Prostate gland (tissue), 2 donors: ENCODE measurements at regions not wholly inside any gene's neighbourhood (a gene's known extent, or its start where the extent isn't known, plus 50 kb on each side); places are given as distances from the start of the nearest gene placed in this dataset.

Experiments used
- DNase-seq: peaks from one replicate; pipeline ENCODE4 v3.0.0-alpha.2; 2019; ENCODE audit warnings: low spot score
- H3K27ac ChIP-seq, 2 donors: fragments of 200-600 bp; sonication (generic); 2 replicates each; pipeline ENCODE4 v1.5.1; 2017 to 2019
- H3K27me3 ChIP-seq: fragments of 200-600 bp; sonication (generic); replicated peaks from 2 replicates; pipeline ENCODE4 v1.5.1; 2019; ENCODE audit not compliant: insufficient read depth
- H3K36me3 ChIP-seq, 2 donors: fragments of 200-600 bp; sonication (generic); 1 replicate in 1 of 2; 2 replicates in 1 of 2; pipeline versions ENCODE4 v1.5.1 to v1.8.1; 2017 to 2019
- H3K4me1 ChIP-seq: fragments of 200-600 bp; sonication (generic); replicated peaks from 2 replicates; pipeline ENCODE4 v1.5.1; 2019
- H3K4me3 ChIP-seq, 2 donors: fragments of 200-600 bp; sonication (generic); 2 replicates each; pipeline ENCODE4 v1.5.1; 2017 to 2019
- H3K9me3 ChIP-seq: fragments of 200-600 bp; sonication (generic); 2 replicates; pipeline ENCODE4 v1.5.1; 2017
- POLR2A ChIP-seq: fragments of 450-650 bp; IDR thresholded peaks from one replicate; pipeline ENCODE4 v1.6.1; 2016; ENCODE audit warnings: antibody characterized with exemption, mild to moderate bottlenecking
- POLR2AphosphoS5 ChIP-seq: sonication (generic); formaldehyde crosslinking; IDR thresholded peaks from one replicate; pipeline ENCODE4 v1.6.1; 2017; ENCODE audit warnings: antibody characterized with exemption
- WGBS: methylation state at CpG from one replicate; pipeline ENCODE4 v1.1.5; 2018; 5-methylcytosine and 5-hydroxymethylcytosine counted together
- intact Hi-C: fragments of 100-400 bp; cut with DNase I; formaldehyde crosslinking; loops from one replicate; pipeline ENCODE4 v1.14.2; 2022
- TF ChIP-seq, protein P1 (sequence below), 4 experiments: fragments of 200-600 bp in 2 of 4; fragments of 450-650 bp in 2 of 4; sonication (generic) in 2 of 4; IDR thresholded peaks; 1 replicate in 3 of 4; 2 replicates in 1 of 4; pipeline ENCODE4 v1.5.1; 2016 to 2019; ENCODE audit warnings: antibody characterized with exemption in 4 of 4, mild to moderate bottlenecking in 2 of 4, moderate library complexity in 2 of 4

DNA sequence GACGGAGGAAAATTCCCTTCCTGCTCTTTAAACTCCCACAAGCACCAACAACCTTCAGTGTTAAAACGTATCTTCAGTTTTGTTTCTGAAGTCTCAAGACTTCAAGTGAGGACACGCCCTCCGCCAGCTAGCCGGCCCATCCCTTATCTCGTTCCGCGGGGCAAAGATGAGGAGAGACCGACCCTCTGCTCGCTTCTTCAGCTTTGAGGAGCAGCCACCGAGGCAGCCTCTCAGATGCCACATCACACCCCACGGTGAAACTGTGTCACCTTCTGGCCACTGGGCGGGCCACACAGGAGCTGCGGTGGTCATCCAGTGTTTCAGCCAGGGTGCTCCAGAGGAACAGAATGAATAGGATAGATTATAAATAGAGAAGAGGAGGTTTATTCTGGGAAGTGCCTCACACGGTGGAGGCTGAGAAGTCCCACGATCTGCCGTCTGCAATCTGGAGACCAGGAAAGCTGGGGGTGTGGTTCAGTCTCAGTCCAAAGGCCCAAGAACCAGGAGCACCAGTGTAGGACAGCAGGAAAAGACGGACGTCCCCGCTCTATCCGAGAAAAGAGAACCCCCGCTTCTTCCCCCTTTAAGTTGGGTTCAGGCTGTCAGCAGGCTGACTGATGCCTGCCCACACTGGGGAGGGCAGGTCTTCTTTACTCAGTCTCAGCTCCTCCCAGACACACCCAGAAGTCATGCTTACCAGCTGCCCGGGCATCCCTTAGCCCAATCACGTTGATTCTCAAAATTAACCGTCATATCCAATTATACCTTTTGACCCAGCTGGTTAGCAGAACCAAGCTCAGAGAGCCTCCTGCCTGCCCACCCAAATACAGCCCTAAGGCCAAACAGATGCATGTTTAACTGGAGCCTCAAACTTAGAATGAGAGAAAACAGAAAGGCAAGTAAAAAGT is 399.7 kb upstream of the ID2 start:
- intact Hi-C loops = no loop called here
- no peak for DNase-seq
- TF ChIP-seq POLR2AphosphoS5 (no peak), POLR2A (no peak)
- TF ChIP-seq, protein P1, sequence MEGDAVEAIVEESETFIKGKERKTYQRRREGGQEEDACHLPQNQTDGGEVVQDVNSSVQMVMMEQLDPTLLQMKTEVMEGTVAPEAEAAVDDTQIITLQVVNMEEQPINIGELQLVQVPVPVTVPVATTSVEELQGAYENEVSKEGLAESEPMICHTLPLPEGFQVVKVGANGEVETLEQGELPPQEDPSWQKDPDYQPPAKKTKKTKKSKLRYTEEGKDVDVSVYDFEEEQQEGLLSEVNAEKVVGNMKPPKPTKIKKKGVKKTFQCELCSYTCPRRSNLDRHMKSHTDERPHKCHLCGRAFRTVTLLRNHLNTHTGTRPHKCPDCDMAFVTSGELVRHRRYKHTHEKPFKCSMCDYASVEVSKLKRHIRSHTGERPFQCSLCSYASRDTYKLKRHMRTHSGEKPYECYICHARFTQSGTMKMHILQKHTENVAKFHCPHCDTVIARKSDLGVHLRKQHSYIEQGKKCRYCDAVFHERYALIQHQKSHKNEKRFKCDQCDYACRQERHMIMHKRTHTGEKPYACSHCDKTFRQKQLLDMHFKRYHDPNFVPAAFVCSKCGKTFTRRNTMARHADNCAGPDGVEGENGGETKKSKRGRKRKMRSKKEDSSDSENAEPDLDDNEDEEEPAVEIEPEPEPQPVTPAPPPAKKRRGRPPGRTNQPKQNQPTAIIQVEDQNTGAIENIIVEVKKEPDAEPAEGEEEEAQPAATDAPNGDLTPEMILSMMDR (IDR thresholded peaks at IDR 0.05) = no peak
- Histone ChIP-seq H3K27ac (no peak overlapping the region), H3K4me3 (no peak overlapping the region), H3K27me3 (no peaks in the 10 kb centered on the region), H3K9me3 (no peaks in the 10 kb centered on the region), H3K4me1 (no peaks in the 10 kb centered on the region), H3K36me3 (no peaks in the 10 kb centered on the region)
- 86% methylated on average over 25 of the region's 25 CpGs for WGBS

DNA sequence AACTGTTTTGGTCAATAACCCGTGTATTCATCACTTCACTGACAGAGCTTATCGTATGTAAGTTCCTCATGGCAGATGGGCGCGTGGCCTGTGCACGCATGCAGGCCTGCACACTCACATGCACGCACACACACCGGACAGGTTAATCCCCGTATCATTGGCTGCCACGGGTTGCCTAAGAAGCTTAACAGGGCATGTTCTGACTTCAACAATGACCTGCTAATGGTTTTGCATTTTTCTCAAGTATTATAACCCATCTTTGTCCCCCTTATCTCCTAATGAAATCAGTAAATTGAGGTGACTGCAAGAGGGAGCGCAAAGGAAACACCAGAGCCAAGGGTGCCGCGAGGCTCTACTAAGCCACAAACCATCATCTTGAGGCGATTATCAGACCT is 399.0 kb upstream of the ID2 start:
- Histone ChIP-seq H3K4me3 (no peak overlapping the region), H3K27me3 (no peaks in the 10 kb centered on the region), H3K4me1 (no peaks in the 10 kb centered on the region), H3K9me3 (no peaks in the 10 kb centered on the region), H3K36me3 (no peaks in the 10 kb centered on the region), H3K27ac (no peak overlapping the region)
- intact Hi-C loops = no loop called here
- TF ChIP-seq POLR2A (no peak), POLR2AphosphoS5 (no peak)
- TF ChIP-seq, protein P1 (IDR thresholded peaks at IDR 0.05) = no peak
- DNase-seq = no peak
- WGBS = 88% methylated on average over 13 of the region's 13 CpGs

DNA sequence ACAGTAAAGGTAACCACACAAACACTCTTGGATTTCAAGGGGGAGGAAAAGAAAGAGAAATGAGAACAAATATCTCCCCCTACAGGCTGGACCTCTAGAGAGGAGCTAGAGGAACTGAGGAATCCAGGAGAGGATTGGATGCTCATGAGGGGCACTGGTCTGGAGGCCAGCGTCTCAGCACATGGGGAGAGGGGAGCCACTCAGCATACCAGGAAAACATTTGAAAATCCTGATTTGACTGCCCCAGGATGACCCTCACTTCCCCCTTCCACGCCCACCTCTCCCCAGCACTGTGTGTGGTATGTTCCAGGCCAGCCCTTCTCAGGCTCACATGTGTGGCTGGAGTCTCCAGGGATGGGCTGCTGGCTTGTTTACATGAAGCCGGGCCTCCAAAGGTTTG is 396.8 kb upstream of the ID2 start:
- WGBS = 80% methylated on average over 3 of the region's 3 CpGs
- H3K27ac ChIP-seq = no peak overlapping the region
- no peaks in the 10 kb centered on the region for H3K27me3 ChIP-seq
- DNase-seq = no peak
- no peak for TF ChIP-seq POLR2A
- TF ChIP-seq POLR2AphosphoS5 = no peak
- TF ChIP-seq, protein P1 (IDR thresholded peaks at IDR 0.05) = no peak
- H3K4me1 ChIP-seq = no peaks in the 10 kb centered on the region
- no peaks in the 10 kb centered on the region for H3K36me3 ChIP-seq
- intact Hi-C loops = no loop called here
- H3K9me3 ChIP-seq = no peaks in the 10 kb centered on the region
- H3K4me3 ChIP-seq = no peak overlapping the region

DNA sequence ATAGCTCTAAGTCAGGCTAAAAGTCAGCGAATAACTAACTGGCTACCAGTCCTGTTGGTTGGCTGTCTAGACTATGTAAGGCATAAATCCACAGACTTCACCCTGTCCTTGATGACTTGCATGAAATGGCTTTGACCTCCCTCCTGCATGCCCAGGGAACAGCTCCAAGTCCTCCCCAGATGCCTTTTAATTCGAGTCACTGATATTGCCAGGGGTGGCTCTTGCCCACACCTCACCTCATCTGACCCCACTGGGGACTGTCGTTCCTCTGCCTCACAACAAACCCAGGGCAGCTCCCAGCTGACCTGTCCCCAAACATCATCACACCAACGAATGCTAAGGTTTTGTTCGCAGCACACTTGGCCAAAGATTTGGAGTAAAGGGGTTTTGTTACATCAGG is 396.0 kb upstream of the ID2 start:
- H3K4me1 ChIP-seq = no peaks in the 10 kb centered on the region
- intact Hi-C loops = no loop called here
- DNase-seq = no peak
- no peaks in the 10 kb centered on the region for H3K9me3 ChIP-seq
- H3K4me3 ChIP-seq = no peak overlapping the region
- no peaks in the 10 kb centered on the region for H3K36me3 ChIP-seq
- no peak overlapping the region for H3K27ac ChIP-seq
- 73% methylated on average over 5 of the region's 5 CpGs for WGBS
- TF ChIP-seq, protein P1 (IDR thresholded peaks at IDR 0.05) = no peak
- TF ChIP-seq POLR2AphosphoS5 (no peak), POLR2A (no peak)
- no peaks in the 10 kb centered on the region for H3K27me3 ChIP-seq

DNA sequence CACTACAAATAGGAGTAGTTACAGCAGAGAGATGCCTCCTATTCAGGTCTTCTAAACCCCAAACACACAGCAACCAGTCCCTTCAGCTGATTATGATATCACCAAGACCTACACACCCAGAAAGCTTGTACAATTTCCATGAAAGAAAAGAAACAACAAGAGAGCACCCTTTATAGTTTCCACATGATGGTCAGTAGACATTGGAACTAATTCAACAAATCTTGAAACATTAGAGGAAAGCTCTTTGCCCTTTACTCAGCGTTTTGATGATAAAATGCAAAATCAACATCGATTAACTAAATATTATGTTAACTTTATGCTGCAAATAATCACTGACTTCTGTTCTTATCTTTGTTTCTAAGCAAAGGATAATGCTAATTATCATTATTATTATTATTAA is 393.6 kb upstream of the ID2 start:
- intact Hi-C loops = no loop called here
- DNase-seq = no peak
- H3K4me3 ChIP-seq = no peak overlapping the region
- H3K36me3 ChIP-seq = no peaks in the 10 kb centered on the region
- no peaks in the 10 kb centered on the region for H3K9me3 ChIP-seq
- 57% methylated on average over 2 of the region's 2 CpGs for WGBS
- no peaks in the 10 kb centered on the region for H3K4me1 ChIP-seq
- H3K27me3 ChIP-seq = no peaks in the 10 kb centered on the region
- H3K27ac ChIP-seq = no peak overlapping the region
- no peak for TF ChIP-seq POLR2A
- TF ChIP-seq, protein P1 (IDR thresholded peaks at IDR 0.05) = no peak
- TF ChIP-seq POLR2AphosphoS5 = no peak
